ENCODE measurements at regions not wholly inside any gene's neighbourhood (a gene's known extent, or its start where the extent isn't known, plus 50 kb on each side); places are given as distances from the start of the nearest gene placed in this dataset.
"Not testable (repeated sequence)": the region's sequence is repeated elsewhere in the genome, so short reads cannot be mapped to it uniquely, and the experiment has no call there.

DNA sequence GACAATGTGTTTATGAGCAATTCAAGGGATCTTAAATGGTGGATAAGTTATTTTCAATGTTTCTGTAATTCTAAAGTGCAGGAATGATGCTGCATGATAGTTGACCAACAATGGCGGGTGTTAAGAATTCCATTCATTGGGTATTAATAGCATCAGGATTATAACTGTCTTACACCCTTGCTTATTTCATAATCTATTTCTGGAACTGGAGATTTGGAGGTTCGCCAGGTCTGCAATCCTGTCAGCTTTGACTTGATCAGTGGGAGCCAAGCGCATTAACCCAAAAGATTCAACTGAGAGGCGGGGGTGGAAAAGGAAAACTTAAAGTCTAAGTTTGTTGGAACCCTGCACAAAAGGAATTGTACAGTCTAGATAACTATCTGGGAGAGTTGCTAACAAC, 114.9 kb upstream of the ZEB1 start:
- TF ChIP-seq, protein P1, sequence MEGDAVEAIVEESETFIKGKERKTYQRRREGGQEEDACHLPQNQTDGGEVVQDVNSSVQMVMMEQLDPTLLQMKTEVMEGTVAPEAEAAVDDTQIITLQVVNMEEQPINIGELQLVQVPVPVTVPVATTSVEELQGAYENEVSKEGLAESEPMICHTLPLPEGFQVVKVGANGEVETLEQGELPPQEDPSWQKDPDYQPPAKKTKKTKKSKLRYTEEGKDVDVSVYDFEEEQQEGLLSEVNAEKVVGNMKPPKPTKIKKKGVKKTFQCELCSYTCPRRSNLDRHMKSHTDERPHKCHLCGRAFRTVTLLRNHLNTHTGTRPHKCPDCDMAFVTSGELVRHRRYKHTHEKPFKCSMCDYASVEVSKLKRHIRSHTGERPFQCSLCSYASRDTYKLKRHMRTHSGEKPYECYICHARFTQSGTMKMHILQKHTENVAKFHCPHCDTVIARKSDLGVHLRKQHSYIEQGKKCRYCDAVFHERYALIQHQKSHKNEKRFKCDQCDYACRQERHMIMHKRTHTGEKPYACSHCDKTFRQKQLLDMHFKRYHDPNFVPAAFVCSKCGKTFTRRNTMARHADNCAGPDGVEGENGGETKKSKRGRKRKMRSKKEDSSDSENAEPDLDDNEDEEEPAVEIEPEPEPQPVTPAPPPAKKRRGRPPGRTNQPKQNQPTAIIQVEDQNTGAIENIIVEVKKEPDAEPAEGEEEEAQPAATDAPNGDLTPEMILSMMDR (IDR thresholded peaks at IDR 0.05; ENCODE audit: low read depth, low read length) = no peak
- H3K4me3 ChIP-seq (replicated peaks in 1 of 2; ENCODE audit: low read depth in 2 of 2, low read length in 2 of 2) = no peak overlapping the region
- DNase-seq (ENCODE audit: low read depth in 2 of 2) = peak; percentile 38 to 71

DNA sequence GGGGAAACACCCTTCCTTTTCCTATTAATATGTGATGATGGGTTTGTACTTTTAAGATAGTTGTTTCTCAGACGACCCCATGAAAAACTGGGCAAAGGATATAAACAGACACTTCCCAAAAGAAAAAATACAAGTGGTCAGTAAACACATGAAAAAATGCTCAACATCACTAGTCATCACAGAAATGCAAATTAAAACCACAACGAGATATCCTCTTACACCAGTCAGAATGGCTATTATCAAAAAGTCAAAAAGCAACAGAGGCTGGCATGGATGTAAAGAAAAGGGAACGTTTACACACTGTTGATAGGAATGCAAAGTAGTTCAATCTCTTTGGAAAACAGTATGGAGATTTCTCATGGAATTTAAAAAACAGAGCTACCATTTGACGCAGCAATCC, 111.4 kb upstream of the ZEB1 start:
- H3K4me3 ChIP-seq (replicated peaks in 1 of 2; ENCODE audit: low read depth in 2 of 2, low read length in 2 of 2) = no peak overlapping the region
- TF ChIP-seq, protein P1 (IDR thresholded peaks at IDR 0.05; ENCODE audit: low read depth, low read length) = no peak
- DNase-seq (ENCODE audit: low read depth in 2 of 2) = peak; percentile 2 to 13

DNA sequence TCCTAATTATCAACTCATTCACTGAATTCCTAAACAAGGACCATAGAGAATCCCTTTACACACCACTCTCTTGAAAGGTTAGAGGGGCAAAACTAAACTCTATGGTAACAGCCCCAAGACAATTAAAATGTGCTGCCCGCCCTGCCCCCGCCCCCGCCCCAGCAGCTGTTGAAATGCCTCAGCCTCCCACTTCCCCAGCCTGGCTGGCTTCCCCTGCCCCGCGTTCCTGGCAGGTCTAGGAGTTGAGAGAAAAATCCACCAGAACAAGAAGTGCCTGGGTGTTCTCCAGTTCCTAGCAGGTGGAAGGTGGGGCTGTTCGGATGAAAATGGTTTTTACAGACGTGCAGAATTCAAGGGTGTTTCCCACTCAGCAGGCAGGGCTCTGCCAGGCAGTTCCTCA, 109.5 kb upstream of the ZEB1 start:
- TF ChIP-seq, protein P1 (IDR thresholded peaks at IDR 0.05; ENCODE audit: low read depth, low read length) = no peak
- H3K4me3 ChIP-seq (replicated peaks in 1 of 2; ENCODE audit: low read depth in 2 of 2, low read length in 2 of 2) = no peak overlapping the region
- no peak for DNase-seq (ENCODE audit: low read depth in 2 of 2)

DNA sequence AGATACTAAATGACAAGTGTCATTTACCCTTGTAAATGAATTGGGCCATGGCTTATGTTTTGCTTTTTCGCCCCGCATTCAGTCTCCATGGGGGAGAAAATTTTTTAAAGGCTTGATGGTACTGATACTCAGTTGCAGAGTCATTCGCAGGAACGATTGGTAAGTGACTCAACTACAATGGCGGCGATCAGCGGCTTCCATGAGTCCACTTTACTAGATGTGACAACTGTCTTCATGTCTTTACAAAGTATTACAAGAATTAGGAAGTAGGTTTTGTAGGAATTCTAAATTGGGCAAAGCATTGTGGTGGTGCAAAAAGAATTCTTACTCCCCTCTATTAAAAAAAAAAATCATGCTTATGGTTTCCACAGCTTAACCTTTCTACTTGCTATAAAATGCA, 108.8 kb upstream of the ZEB1 start:
- TF ChIP-seq, protein P1 (IDR thresholded peaks at IDR 0.05; ENCODE audit: low read depth, low read length) = no peak
- H3K4me3 ChIP-seq (replicated peaks in 1 of 2; ENCODE audit: low read depth in 2 of 2, low read length in 2 of 2) = no peak overlapping the region
- DNase-seq (ENCODE audit: low read depth in 2 of 2) = no peak

DNA sequence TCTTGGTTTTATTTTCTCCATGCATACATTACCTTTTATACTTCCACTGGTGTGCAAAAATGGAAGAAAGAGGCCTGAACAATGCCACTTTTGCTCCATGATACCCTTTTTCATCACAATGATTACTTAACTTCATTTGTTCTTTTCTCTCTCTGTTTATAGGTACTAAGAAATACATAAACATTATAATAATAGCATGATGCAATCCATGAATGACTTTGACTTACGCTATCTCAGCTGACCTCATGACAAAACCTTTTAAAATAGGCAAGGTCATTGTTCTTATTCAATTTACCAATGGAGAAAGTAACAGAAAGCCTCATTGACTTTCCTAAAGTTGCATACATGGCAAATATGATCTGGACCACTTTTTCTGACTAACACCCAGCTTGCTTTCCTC, 105.1 kb upstream of the ZEB1 start:
- DNase-seq (ENCODE audit: low read depth in 2 of 2) = peak in 1 of 2 donors; percentile 42
- H3K4me3 ChIP-seq (replicated peaks in 1 of 2; ENCODE audit: low read depth in 2 of 2, low read length in 2 of 2) = no peak overlapping the region
- TF ChIP-seq, protein P1 (IDR thresholded peaks at IDR 0.05; ENCODE audit: low read depth, low read length) = no peak

DNA sequence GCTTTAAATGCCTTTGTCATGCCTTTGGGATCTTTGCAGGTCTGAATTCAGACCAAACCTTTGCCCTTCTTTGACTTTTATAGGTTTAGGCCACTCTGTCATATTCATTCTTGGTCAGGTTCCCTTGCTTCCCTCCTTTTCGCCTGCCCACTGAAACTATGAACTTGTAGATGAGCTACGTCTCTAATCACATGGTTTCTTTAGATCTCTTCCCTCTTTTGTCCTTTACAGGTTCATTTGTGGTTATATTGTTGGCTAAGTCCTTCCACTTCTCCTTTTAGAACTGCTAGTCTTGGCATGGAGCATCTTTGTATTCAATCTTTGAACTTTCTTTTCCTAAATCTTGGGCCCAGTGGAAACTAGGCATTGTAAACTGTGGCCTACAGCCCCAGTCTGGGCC, 104.0 kb upstream of the ZEB1 start:
- TF ChIP-seq, protein P1 (IDR thresholded peaks at IDR 0.05; ENCODE audit: low read depth, low read length) = no peak
- DNase-seq (ENCODE audit: low read depth in 2 of 2) = no peak
- H3K4me3 ChIP-seq (replicated peaks in 1 of 2; ENCODE audit: low read depth in 2 of 2, low read length in 2 of 2) = no peak overlapping the region

DNA sequence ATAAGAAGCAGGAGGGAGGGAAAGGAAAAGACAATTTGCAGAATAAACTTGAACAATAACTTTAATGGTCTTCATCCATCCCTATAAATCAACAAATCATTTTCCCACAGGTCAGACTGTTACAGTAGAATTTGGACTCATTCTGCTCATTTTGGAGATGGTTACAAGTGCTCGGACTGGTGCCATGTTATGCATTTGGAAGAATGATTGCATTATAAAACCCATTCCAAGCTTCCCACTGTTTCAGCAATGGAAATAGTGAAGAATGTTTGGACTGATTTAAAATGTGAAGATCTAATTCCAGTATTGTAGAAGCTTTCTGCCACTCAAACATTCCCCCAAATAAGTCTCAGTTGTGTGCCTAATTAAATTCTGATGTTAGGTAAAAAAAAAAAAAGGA, 99.7 kb upstream of the ZEB1 start:
- H3K4me3 ChIP-seq (replicated peaks in 1 of 2; ENCODE audit: low read depth in 2 of 2, low read length in 2 of 2) = no peak overlapping the region
- TF ChIP-seq, protein P1 (IDR thresholded peaks at IDR 0.05; ENCODE audit: low read depth, low read length) = no peak
- DNase-seq (ENCODE audit: low read depth in 2 of 2) = no peak

DNA sequence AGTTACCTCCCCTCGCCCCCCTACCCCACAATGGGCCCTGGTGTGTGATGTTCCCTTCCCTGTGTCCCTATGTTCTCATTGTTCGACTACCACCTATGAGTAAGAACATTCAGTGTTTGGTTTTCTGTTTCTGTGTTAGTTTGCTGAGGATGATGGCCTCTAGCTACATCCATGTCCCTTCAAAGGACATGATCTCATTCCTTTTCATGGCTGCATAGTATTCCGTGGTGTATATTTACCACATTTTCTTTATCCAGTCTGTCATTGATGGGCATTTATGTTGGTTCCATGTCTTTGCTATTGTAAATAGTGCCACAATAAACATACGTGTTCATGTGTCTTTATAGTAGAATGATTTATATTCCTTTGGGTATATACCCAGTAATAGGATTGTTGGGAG, 90.2 kb upstream of the ZEB1 start:
- not testable (repeated sequence) for H3K4me3 ChIP-seq (replicated peaks in 1 of 2; ENCODE audit: low read depth in 2 of 2, low read length in 2 of 2); DNase-seq (ENCODE audit: low read depth in 2 of 2)
